DLD1 (cell line): ENCODE measurements at regions not wholly inside any gene's neighbourhood (a gene's known extent, or its start where the extent isn't known, plus 50 kb on each side); places are given as distances from the start of the nearest gene placed in this dataset.

ENCODE experiments used
- in situ Hi-C: cut with HindIII; loops from 2 replicates; pipeline ENCODE4 v1.10.0; 2017; ENCODE audit warnings: low sequenced_read_pairs

GRCh38 chr13:60627071-60627686 lies 230.2 kb downstream of the TDRD3 start:
- in situ Hi-C loops, result no loop called here
